Body of pancreas (tissue), 4 donors: ENCODE measurements at regions not wholly inside any gene's neighbourhood (a gene's known extent, or its start where the extent isn't known, plus 50 kb on each side); places are given as distances from the start of the nearest gene placed in this dataset.
A peak's percentile ranks its signal among the peaks of the same experiment; 100 is the strongest.

ENCODE experiments used
- ATAC-seq: fragments of 150-250 bp; one replicate; pipeline ENCODE4 v1.9.1; 2016
- DNase-seq, 4 donors: peaks; one replicate each; pipeline ENCODE4 v3.0.0-alpha.2; 2019
- H3K27ac ChIP-seq, 4 donors: fragments of 200-600 bp; sonication (generic); 1 replicate in 3 of 4; 2 replicates in 1 of 4; pipeline versions ENCODE4 v1.5.1 to v1.6.1; 2016 to 2019; ENCODE audit warnings: mild to moderate bottlenecking in 1 of 4, mixed read lengths in 1 of 4, moderate library complexity in 1 of 4
- H3K27me3 ChIP-seq, 2 donors: fragments of 200-600 bp; sonication (generic); one replicate each; pipeline ENCODE4 v1.6.0; 2016; ENCODE audit warnings: mild to moderate bottlenecking in 1 of 2
- H3K36me3 ChIP-seq, 2 donors: fragments of 200-600 bp; sonication (generic); replicated peaks in 1 of 2; 2 replicates each; pipeline ENCODE4 v1.5.1; 2016; ENCODE audit warnings: low read depth in 2 of 2; ENCODE audit not compliant: insufficient read depth in 1 of 2
- H3K4me1 ChIP-seq: fragments of 200-600 bp; sonication (generic); one replicate; pipeline ENCODE4 v1.6.0; 2016
- H3K4me3 ChIP-seq, 2 donors: fragments of 200-600 bp; sonication (generic); 1 replicate in 1 of 2; 2 replicates in 1 of 2; pipeline ENCODE4 v1.5.1; 2016 to 2019
- H3K9me3 ChIP-seq, 3 donors: fragments of 200-600 bp; sonication (generic); 1 replicate in 2 of 3; 2 replicates in 1 of 3; pipeline ENCODE4 v1.5.1; 2016
- POLR2A ChIP-seq, 3 donors: fragments of 450-650 bp; IDR thresholded peaks; one replicate each; pipeline ENCODE4 v1.6.1; 2016; ENCODE audit warnings: antibody characterized with exemption in 3 of 3, mild to moderate bottlenecking in 2 of 3
- whole genome bisulfite sequencing, 2 donors: methylation state at CpG; one replicate each; pipeline ENCODE4 v1.1.5; 2017; 5-methylcytosine and 5-hydroxymethylcytosine counted together
- intact Hi-C: fragments of 100-400 bp; cut with DNase I; formaldehyde crosslinking; loops from one replicate; pipeline ENCODE4 v1.15.1; 2023
- TF ChIP-seq, protein P1 (sequence below), 7 experiments: fragments of 450-650 bp in 4 of 7; fragments of 200-600 bp in 3 of 7; sonication (generic) in 3 of 7; IDR thresholded peaks; one replicate each; pipeline ENCODE4 v1.5.1; 2016 to 2019; ENCODE audit warnings: antibody characterized with exemption in 7 of 7

GRCh38 chr18:10042492-10042891 is 128.7 kb downstream of the VAPA start:
- DNase-seq (no peak), ATAC-seq (no peak)
- Histone ChIP-seq H3K4me3 (no peak overlapping the region), H3K36me3 (no peaks in the 10 kb centered on the region), H3K9me3 (no peaks in the 10 kb centered on the region), H3K4me1 (peaks cover 36% of the 10 kb centered on the region), H3K27me3 (no peaks in the 10 kb centered on the region), H3K27ac (peak overlapping the region in 3 of 4 donors; percentile 89 to 95 (median 89))
- 89 to 94% methylated on average over 5 of the region's 5 CpGs for WGBS, 2 donors
- intact Hi-C loops = no loop called here
- TF ChIP-seq, protein P1, sequence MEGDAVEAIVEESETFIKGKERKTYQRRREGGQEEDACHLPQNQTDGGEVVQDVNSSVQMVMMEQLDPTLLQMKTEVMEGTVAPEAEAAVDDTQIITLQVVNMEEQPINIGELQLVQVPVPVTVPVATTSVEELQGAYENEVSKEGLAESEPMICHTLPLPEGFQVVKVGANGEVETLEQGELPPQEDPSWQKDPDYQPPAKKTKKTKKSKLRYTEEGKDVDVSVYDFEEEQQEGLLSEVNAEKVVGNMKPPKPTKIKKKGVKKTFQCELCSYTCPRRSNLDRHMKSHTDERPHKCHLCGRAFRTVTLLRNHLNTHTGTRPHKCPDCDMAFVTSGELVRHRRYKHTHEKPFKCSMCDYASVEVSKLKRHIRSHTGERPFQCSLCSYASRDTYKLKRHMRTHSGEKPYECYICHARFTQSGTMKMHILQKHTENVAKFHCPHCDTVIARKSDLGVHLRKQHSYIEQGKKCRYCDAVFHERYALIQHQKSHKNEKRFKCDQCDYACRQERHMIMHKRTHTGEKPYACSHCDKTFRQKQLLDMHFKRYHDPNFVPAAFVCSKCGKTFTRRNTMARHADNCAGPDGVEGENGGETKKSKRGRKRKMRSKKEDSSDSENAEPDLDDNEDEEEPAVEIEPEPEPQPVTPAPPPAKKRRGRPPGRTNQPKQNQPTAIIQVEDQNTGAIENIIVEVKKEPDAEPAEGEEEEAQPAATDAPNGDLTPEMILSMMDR (IDR thresholded peaks at IDR 0.05) = no peak
- no peak for TF ChIP-seq POLR2A (IDR thresholded peaks at IDR 0.05)

DNA sequence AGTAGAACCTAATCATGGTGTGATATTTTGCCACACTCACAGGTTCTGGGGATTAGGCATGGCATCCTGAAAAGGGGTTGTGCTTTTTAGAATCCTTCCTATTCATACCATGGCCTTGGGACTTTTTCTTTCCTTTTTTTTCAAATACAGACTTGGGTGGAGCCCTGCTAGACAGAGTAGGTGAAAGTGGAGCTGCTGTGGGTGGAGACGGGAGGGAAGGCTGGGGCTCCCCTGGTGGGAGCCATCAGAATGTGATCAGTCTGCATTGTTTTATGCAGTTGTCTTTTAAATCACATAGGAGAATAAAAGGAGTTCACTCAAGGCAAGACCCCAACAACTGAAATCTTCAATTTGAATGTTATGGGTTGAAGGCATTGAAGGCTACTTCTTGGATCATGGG is 130.2 kb downstream of the VAPA start:
- intact Hi-C loops = no loop called here
- ATAC-seq (no peak), DNase-seq (no peak)
- Histone ChIP-seq H3K27me3 (no peaks in the 10 kb centered on the region), H3K27ac (no peak overlapping the region), H3K4me1 (peaks cover 21% of the 10 kb centered on the region), H3K4me3 (no peak overlapping the region), H3K9me3 (no peaks in the 10 kb centered on the region), H3K36me3 (no peaks in the 10 kb centered on the region)
- TF ChIP-seq POLR2A (IDR thresholded peaks at IDR 0.05) = no peak
- TF ChIP-seq, protein P1 (IDR thresholded peaks at IDR 0.05) = no peak
- WGBS, 2 donors = 100% methylated on average over 1 of the region's 1 CpG

GRCh38 chr18:10045296-10045891 is 131.6 kb downstream of the VAPA start:
- Histone ChIP-seq H3K36me3 (no peaks in the 10 kb centered on the region), H3K4me1 (peaks cover 13% of the 10 kb centered on the region), H3K9me3 (no peaks in the 10 kb centered on the region), H3K4me3 (no peak overlapping the region), H3K27ac (no peak overlapping the region), H3K27me3 (no peaks in the 10 kb centered on the region)
- DNase-seq (no peak), ATAC-seq (no peak)
- TF ChIP-seq, protein P1 (IDR thresholded peaks at IDR 0.05) = no peak
- TF ChIP-seq POLR2A (IDR thresholded peaks at IDR 0.05) = no peak
- intact Hi-C loops = no loop called here
- WGBS, 2 donors = 93 to 97% methylated on average over 23 of the region's 23 CpGs

GRCh38 chr18:10046178-10046807 is 132.5 kb downstream of the VAPA start:
- Histone ChIP-seq H3K9me3 (no peaks in the 10 kb centered on the region), H3K4me1 (peaks cover 5% of the 10 kb centered on the region), H3K36me3 (no peaks in the 10 kb centered on the region), H3K4me3 (no peak overlapping the region), H3K27me3 (no peaks in the 10 kb centered on the region), H3K27ac (no peak overlapping the region)
- 92 to 95% methylated on average over 12 to 13 of the region's 13 CpGs for WGBS, 2 donors
- intact Hi-C loops = no loop called here
- ATAC-seq (no peak), DNase-seq (no peak)
- no peak for TF ChIP-seq POLR2A (IDR thresholded peaks at IDR 0.05)
- TF ChIP-seq, protein P1 (IDR thresholded peaks at IDR 0.05) = no peak

DNA sequence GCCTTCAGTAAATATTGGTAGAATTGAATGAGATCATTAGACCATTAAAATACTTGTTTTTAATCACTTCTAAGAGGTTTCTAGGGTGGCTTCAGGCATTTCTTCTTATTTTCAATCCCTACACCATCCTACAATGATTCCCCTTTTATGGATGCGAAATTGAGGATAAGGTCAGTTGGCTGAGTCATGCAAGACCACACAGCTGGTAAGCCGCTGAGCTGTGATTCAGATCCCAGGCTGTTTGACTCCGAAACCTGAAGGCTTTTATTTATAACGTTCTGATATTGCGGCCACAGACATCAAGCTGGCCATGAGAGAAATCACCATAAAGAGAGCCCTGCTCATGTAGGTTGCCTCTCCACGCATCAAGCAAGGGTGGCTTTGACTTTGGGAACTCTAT is 133.4 kb downstream of the VAPA start:
- no peaks in the 10 kb centered on the region for H3K27me3 ChIP-seq
- TF ChIP-seq, protein P1 (IDR thresholded peaks at IDR 0.05) = no peak
- intact Hi-C loops = no loop called here
- H3K27ac ChIP-seq = no peak overlapping the region
- H3K36me3 ChIP-seq = no peaks in the 10 kb centered on the region
- ATAC-seq = no peak
- DNase-seq = no peak
- 84 to 89% methylated on average over 6 of the region's 6 CpGs for WGBS, 2 donors
- H3K4me1 ChIP-seq = peaks cover 4% of the 10 kb centered on the region
- H3K4me3 ChIP-seq = no peak overlapping the region
- H3K9me3 ChIP-seq = no peaks in the 10 kb centered on the region
